Esophagus squamous epithelium (tissue), 5 donors: ENCODE measurements at regions not wholly inside any gene's neighbourhood (a gene's known extent, or its start where the extent isn't known, plus 50 kb on each side); places are given as distances from the start of the nearest gene placed in this dataset.

Experiments
- DNase-seq: peaks from one replicate; lab custom pipeline; 2025; lab: John Stamatoyannopoulos, UW
- H3K27ac ChIP-seq, 4 donors: fragments of 200-600 bp; sonication (generic); one replicate each; pipeline ENCODE4 v1.5.1; 2016 to 2019; ENCODE audit warnings: mild to moderate bottlenecking in 1 of 4
- H3K27me3 ChIP-seq, 4 donors: fragments of 200-600 bp; sonication (generic); 1 replicate in 3 of 4; 2 replicates in 1 of 4; pipeline versions ENCODE4 v1.5.1 to v1.6.0; 2017 to 2021; ENCODE audit warnings: antibody characterized with exemption in 1 of 4
- H3K36me3 ChIP-seq, 3 donors: fragments of 200-600 bp; sonication (generic); one replicate each; pipeline ENCODE4 v1.5.1; 2016 to 2019
- H3K4me1 ChIP-seq, 3 donors: fragments of 200-600 bp; sonication (generic); one replicate each; pipeline ENCODE4 v1.5.1; 2017 to 2019
- H3K4me3 ChIP-seq, 4 donors: fragments of 200-600 bp; sonication (generic); 1 replicate in 3 of 4; 2 replicates in 1 of 4; pipeline ENCODE4 v1.5.1; 2016 to 2019; ENCODE audit warnings: mild to moderate bottlenecking in 2 of 4, moderate library complexity in 1 of 4
- H3K9me3 ChIP-seq, 3 donors: fragments of 200-600 bp; sonication (generic); one replicate each; pipeline ENCODE4 v1.5.1; 2016 to 2019
- CTCF ChIP-seq, 6 experiments: fragments of 450-650 bp in 4 of 6; fragments of 200-600 bp in 2 of 6; sonication (generic) in 2 of 6; IDR thresholded peaks; one replicate each; pipeline ENCODE4 v1.5.1; 2016 to 2019; ENCODE audit warnings: antibody characterized with exemption in 6 of 6, mild to moderate bottlenecking in 4 of 6, moderate library complexity in 4 of 6
- POLR2A ChIP-seq, 4 donors: fragments of 450-650 bp; IDR thresholded peaks; one replicate each; pipeline ENCODE4 v1.6.1; 2017; ENCODE audit warnings: antibody characterized with exemption in 4 of 4, mild to moderate bottlenecking in 4 of 4, moderate library complexity in 3 of 4
- WGBS, 2 donors: methylation state at CpG; one replicate each; pipeline ENCODE4 v1.1.5; 2018; 5-methylcytosine and 5-hydroxymethylcytosine counted together
- intact Hi-C: fragments of 100-400 bp; cut with DNase I; formaldehyde crosslinking; loops from one replicate; pipeline ENCODE4 v1.15.0; 2022
- donor health status: DM: yes; HTN: yes; CAD: no.

- H3K4me3 ChIP-seq, result no peak overlapping the region
- WGBS, 2 donors, result 45 to 55% methylated on average over 2 of the region's 2 CpGs
- H3K27ac ChIP-seq, result no peak overlapping the region
Observed at GRCh38 chr7:96624954-96625353, 84.7 kb downstream of the SEM1 start.

GRCh38 chr7:96621932-96622331, 87.7 kb downstream of the SEM1 start:
- TF ChIP-seq CTCF (IDR thresholded peaks at IDR 0.05) (no peak), POLR2A (IDR thresholded peaks at IDR 0.05) (no peak)
- H3K27me3 ChIP-seq, result no peaks in the 10 kb centered on the region
- no peaks in the 10 kb centered on the region for H3K36me3 ChIP-seq
- H3K4me3 ChIP-seq, result no peak overlapping the region
- H3K27ac ChIP-seq, result no peak overlapping the region
- intact Hi-C loops, result no loop called here
- no peaks in the 10 kb centered on the region for H3K4me1 ChIP-seq
- no peaks in the 10 kb centered on the region for H3K9me3 ChIP-seq
- DNase-seq, result no peak

More at GRCh38 chr7:96624954-96625353, 84.7 kb downstream of the SEM1 start:
- TF ChIP-seq POLR2A (IDR thresholded peaks at IDR 0.05) (no peak), CTCF (IDR thresholded peaks at IDR 0.05) (no peak)
- no peaks in the 10 kb centered on the region for H3K4me1 ChIP-seq
- H3K36me3 ChIP-seq, result no peaks in the 10 kb centered on the region
- no peak for DNase-seq
- intact Hi-C loops, result no loop called here
- no peaks in the 10 kb centered on the region for H3K27me3 ChIP-seq
- H3K9me3 ChIP-seq, result no peaks in the 10 kb centered on the region

GRCh38 chr7:96614154-96614867, 95.3 kb downstream of the SEM1 start:
- no peak for TF ChIP-seq POLR2A (IDR thresholded peaks at IDR 0.05)
- Histone ChIP-seq H3K36me3 (no peaks in the 10 kb centered on the region), H3K4me1 (no peaks in the 10 kb centered on the region), H3K27me3 (no peaks in the 10 kb centered on the region), H3K9me3 (no peaks in the 10 kb centered on the region), H3K27ac (no peak overlapping the region), H3K4me3 (no peak overlapping the region)
- intact Hi-C loops, result no loop called here
- DNase-seq, result no peak
- 76 to 88% methylated on average over 5 of the region's 5 CpGs for WGBS, 2 donors

GRCh38 chr7:96612034-96612433, 97.6 kb downstream of the SEM1 start:
- WGBS, 2 donors, result 42 to 67% methylated on average over 1 of the region's 1 CpG
- H3K27me3 ChIP-seq, result peaks cover 0 to 4% (median 0%) of the 10 kb centered on the region in 4 donors

GRCh38 chr7:96605045-96605716, 104.5 kb downstream of the SEM1 start:
- H3K27ac ChIP-seq, result no peak overlapping the region
- 85 to 89% methylated on average over 2 of the region's 2 CpGs for WGBS, 2 donors
- H3K27me3 ChIP-seq, result peaks cover 0 to 4% (median 0%) of the 10 kb centered on the region in 4 donors
- TF ChIP-seq CTCF (IDR thresholded peaks at IDR 0.05) (no peak), POLR2A (IDR thresholded peaks at IDR 0.05) (no peak)
- H3K36me3 ChIP-seq, result no peaks in the 10 kb centered on the region
- intact Hi-C loops, result no loop called here
- H3K4me1 ChIP-seq, result no peaks in the 10 kb centered on the region
- DNase-seq, result no peak
- H3K9me3 ChIP-seq, result no peaks in the 10 kb centered on the region
- no peak overlapping the region for H3K4me3 ChIP-seq

More at GRCh38 chr7:96612034-96612433, 97.6 kb downstream of the SEM1 start:
- Histone ChIP-seq H3K27ac (no peak overlapping the region), H3K9me3 (no peaks in the 10 kb centered on the region), H3K4me3 (no peak overlapping the region), H3K4me1 (no peaks in the 10 kb centered on the region), H3K36me3 (no peaks in the 10 kb centered on the region)
- no peak for DNase-seq
- intact Hi-C loops, result no loop called here
- TF ChIP-seq POLR2A (IDR thresholded peaks at IDR 0.05) (no peak), CTCF (IDR thresholded peaks at IDR 0.05) (no peak)
